Ureter (tissue), 1 donor: ENCODE measurements at regions not wholly inside any gene's neighbourhood (a gene's known extent, or its start where the extent isn't known, plus 50 kb on each side); places are given as distances from the start of the nearest gene placed in this dataset.

ENCODE experiments used
- DNase-seq: peaks from one replicate; pipeline ENCODE4 v3.0.0-alpha.2; 2020; ENCODE audit warnings: low spot score
- donor health status: DM: yes; HTN: yes; CAD: no.

GRCh38 chr7:115271332-115272235 is 349.7 kb downstream of the MDFIC start:
- DNase-seq = no peak

DNA sequence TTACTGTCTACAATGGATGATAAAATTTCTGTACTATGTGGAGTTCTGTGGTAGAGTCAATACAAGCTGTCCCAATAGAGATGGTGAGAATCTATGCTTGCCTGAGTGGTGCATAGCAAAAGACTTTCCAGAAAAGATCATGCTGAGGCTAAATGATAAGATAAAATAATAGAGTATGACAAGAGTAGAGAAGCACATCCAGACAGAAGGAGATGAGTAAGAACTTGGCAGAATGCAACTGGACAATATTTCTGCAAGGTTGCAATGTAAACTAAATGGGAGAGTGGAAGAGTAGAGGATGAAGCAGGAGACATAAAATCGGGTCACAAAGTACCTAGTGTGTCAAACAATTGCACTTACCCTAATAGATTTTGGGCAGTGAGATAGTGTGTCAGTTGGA is 347.6 kb downstream of the MDFIC start:
- DNase-seq = no peak

DNA sequence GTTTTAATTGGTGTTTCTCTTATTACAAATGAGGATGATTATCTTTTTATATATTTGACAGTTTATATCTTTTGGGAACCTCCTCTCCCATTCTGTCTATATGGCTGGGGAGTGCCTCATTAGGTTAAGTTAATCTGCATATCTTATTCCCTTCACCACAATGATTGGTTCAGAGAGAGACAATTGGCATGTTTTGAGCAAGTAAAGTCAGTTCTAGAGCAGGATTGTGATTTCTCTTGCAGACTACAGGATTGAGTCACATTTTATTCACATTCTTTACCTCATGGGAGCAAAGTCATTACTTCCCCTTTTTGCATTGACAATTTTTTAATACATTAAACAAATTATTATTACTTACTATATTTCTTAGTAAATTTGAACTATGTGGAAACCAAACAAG is 345.6 kb downstream of the MDFIC start:
- DNase-seq = no peak

DNA sequence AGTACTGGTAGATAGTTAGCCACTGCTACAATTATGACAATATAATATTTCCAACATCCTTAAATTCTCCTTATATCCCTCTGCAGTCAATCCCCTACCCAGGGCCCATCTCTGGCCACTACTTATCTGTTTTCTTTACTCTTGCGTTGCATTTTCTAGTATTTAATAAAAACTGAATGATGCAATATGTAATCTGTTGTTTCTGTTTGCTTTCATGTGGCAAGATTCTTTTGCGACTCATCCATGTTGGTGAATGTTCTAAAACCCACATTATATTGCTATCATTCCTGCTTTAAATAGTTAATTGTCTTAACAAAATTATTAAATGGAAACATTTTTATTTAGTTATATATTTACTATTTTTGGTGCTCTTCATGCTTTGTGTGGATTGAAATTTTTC is 338.5 kb downstream of the MDFIC start:
- DNase-seq = no peak

DNA sequence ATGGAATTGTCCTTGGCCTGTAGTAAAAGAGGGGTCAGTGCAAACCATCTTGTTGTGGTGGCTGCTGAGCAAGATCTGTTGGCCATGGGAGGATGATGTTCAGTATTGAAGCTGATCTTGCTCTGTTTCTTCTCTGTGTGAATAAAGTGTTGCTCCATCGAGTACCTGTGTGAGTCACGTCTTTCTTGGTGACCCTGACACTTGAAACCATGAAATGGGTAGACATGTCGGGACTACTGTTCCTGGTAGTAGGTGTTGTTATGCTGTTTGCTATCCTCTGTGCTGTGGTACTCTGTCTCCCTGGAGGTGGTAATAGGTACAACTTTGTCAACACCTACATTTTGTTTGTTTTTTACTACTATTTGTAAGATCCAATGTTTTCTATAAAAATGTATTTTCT is 330.6 kb downstream of the MDFIC start:
- no peak for DNase-seq

GRCh38 chr7:115249080-115249479 is 327.2 kb downstream of the MDFIC start:
- no peak for DNase-seq

DNA sequence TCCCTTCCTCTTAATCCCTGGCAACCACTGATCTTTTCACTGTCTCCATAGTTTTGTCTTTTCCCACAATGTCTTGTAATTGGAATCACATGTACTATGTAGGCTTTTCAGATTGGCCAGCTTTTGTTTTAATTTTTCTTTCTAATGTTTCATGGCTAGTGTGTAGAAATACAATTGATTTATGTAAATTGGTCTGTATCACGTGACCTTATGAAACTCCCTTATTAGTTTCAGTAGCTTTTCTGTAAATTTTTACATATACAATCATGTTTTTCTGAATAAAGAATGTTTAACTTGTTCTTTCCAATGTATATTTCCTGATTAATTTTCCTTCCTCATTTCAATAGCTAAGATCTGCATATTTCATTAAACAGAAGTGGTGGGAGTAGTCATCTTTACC is 319.3 kb downstream of the MDFIC start:
- DNase-seq = no peak

- no peak for DNase-seq
Measured at GRCh38 chr7:115240242-115240641, 318.3 kb downstream of the MDFIC start.

DNA sequence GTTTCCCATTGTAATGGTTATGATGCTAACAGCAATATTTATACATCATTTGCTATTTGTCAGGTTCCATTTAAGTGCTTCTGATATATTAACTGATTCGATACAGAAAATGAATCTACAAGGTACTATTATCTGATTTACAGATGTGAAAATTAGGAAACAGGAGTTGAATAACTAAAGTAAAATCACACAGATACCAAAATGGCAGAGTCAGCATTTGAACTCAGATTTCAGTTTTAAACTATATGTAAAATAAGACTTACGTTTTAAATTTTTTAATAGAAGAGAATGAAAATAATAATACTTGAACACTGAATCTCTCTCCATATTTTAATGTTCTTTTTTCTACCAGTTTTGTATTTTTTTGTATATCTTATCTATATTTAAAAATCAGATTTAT is 313.2 kb downstream of the MDFIC start:
- no peak for DNase-seq

DNA sequence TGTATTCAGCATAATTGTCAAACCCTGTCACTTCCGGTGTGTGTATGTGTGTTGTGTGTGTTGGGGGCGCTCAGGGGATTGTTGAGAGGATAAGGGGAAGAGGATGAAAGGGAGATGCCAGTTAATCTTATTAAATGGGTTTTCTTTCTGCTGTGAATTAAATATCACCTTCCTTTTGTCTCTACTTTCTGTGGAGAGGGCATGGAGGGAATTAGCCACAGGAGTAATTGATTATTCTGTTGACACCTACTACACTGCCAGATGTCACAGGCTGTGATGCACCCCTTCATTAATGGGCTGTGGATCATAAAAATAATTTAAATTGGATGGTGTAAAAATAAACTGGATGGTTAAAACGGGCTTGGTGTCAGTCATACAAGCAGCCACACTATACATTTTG is 311.9 kb downstream of the MDFIC start:
- no peak for DNase-seq

DNA sequence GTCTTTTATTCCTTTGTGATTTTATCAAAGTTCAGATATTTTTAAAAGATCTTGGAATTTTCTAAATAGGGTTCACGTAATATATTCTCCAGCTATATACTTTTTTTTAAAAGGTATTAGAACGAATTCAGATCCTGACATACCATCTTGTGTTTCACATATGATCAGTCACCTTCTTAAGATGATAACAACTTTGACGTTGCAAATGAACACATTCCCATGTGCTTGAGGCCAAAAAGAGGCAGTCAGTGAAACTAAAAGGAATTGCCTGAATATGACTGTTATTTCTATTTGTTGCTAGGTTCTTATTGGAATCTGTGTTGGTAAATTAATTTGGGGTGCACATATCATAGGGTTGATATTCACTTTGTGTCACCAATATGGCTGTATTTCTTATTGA is 310.1 kb downstream of the MDFIC start:
- no peak for DNase-seq

DNA sequence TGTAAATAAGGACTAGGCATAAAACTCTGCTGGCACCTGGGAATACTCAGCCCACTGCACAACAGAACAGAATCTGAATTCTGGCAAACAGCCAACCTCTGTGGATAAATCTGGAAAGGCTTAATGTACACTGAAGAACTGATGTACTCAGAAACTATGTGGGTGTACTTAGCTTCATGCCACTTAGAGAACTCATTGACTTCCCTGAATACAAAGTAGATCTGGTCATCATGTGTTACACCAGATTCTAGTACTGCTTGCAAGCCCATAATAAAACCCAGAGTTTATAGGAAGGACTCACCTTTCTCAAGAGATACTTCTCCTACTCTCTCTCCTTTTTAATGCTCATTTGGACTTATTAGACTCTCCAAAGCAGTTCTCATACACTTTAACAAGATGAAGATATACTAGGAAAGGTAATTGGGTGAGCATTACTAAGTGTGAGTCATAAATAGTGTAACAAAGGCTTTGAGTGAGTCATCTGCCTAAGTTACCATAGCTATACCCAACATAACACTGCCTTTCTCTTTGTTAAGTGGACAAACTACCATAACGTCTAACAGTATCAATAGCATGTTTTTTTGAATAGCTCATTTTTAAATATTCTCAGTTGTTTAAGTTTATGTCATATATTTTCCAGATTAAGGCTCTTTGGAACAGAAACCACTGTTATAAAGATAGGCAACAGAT is 309.1 kb downstream of the MDFIC start:
- DNase-seq = no peak

- no peak for DNase-seq
Measured at GRCh38 chr7:115229401-115230105, 307.7 kb downstream of the MDFIC start.

DNA sequence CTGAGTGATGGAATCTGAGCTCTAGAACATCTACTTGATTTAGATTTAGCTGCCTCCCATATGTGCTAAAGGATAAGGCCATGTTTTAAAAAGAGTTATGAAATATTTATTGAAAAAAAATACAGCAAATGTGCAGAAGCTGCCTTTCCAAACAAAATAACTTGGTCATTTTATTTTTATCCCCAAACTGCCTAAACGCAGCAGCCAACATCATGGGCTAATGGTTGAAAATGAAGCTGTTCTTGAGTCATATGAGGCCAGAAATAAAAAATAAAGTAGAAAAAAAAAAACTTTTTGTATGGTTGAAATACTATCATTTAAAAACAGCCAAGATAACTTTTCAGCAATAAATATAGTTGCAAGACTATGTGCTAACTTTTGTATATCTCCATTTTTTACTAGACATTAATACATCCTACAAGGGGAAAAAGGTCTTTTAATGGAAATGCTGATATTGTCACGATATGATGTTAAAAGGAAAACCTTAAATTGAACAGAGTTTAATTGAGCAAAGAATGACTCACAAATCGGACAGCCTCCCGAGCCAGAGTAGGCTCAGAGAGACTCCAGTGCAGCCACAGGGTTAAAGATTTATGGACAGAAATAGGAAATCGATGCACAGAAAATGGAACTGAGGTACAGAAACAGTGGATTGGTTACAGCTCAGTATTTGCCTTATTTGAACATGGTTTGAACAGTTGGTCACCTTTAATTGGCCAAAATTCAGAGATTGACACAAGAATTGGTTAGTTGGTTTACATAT is 305.8 kb downstream of the MDFIC start:
- DNase-seq = no peak

GRCh38 chr7:115226410-115226809 is 304.5 kb downstream of the MDFIC start:
- no peak for DNase-seq

DNA sequence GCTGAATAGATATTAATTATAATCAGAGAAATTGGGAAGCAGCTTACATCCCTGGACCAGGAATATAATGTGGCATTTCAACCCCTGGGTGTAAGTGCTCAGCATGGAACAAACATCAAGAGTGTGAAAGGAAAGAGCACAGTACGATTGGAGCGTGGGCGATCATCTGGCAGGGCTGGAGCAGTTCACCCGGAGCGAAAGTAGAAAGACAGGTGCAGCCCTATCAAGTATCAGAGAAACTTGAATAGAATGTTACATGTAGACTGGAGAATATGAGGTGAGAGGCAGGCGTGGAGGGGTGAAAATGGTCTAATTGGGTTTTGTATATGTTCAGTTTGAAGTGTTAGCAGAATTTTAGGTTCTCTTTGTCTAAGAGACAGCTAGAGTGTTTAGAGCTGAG is 303.0 kb downstream of the MDFIC start:
- no peak for DNase-seq

- no peak for DNase-seq
Measured at GRCh38 chr7:115223959-115224358, 302.1 kb downstream of the MDFIC start.

DNA sequence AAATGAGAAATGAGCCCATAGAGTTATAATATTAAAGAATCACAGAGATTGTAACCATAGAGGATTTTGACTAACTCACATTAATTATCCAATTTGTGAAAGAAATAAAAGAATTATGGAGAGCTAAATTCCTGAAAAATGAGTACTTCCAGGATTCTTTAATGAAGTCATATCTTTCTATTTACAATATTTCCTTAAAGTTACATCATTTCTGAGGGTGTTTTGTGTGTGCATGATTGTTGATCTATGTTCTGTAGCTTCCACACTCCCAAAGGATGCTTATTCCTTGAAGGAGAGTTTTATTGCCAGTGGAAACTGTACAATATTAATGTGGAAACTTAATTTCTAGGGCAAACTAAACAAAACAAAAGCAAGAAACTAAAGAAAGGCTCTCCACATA is 299.6 kb downstream of the MDFIC start:
- DNase-seq = no peak

- DNase-seq = no peak
Measured at GRCh38 chr7:115218076-115218475, 296.2 kb downstream of the MDFIC start.

DNA sequence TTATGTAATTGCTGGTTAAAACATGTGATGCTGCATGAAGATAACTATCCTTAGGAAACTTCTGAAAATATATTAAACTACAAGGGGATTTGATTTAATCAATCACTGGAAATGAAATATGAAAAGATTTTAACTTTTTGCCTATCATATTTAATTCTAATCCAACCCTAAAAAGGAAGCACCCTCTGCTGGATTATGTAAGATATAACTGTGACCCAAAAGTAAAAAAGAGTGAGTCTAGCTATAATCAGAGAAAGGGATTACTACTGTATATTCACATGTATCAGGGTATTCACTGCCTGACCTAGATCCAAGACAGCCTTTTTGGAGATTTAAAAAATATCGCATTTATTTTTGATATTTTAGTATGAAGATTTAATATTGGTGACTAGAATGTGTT is 295.5 kb downstream of the MDFIC start:
- DNase-seq = no peak

DNA sequence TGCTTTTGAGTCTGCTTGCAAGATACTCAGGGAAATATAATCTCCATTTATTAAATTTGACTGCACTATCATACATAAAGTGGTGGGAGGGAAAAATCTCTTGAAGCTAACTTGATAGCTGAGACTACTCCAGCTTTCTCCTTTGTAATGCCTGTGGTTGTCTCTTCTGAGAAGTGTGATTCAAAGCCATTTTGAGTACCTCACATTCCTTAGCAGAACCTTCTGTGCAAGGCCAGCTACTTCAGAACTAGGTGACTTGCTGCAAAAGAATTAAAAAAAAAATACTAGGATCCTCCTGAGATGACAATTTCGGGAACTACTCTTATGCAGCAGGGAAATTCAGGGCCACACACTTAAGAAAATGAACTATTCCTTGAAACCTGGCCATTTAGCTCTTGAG is 294.8 kb downstream of the MDFIC start:
- no peak for DNase-seq

DNA sequence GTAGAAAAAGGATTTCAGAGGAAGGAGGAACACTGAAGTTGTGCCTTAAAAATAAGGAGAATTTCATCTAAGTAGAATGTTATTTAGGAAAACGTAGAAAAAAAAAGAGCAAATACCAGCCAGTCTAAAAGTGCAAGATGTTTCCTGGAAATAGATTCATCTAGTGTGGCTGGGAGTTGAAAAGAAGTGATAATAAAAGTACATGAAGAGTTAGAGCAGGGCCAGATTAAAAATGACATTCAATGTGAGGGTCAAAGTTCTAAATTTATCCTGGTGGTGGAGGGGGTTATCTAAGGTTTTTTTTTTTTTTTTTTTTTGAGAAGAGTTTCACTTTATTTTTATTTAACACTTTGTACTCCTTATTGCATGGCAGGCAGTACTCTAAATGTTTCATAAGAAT is 289.3 kb downstream of the MDFIC start:
- no peak for DNase-seq
